GM12874 (cell line): ENCODE measurements at regions not wholly inside any gene's neighbourhood (a gene's known extent, or its start where the extent isn't known, plus 50 kb on each side); places are given as distances from the start of the nearest gene placed in this dataset.

Experiments
- TF ChIP-seq, protein P1 (sequence below): IDR thresholded peaks from 2 replicates; pipeline ENCODE4 v1.5.1; 2011; ENCODE audit warnings: low read depth, mild to moderate bottlenecking, control low read depth, low read length, moderate library complexity; ENCODE audit not compliant: insufficient read depth

DNA sequence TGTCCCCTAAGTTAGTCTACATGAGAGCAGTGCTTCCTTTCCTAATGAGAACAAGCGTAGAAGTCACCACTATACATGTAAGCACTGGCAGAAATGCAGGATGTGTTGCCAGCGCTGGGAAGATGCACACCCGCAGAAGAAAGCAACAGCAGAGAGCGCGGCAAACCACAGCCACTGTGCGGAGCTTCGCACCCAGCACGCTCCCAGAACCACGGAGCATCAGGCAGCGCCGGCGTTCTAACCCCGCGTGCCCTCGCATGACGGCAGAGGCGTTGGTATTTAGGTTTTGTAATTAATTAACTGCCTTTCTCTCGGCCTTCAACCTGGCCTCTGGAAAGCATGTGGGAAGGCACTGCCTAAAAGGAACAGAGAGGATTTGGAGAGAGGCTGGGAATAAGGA lies 69.1 kb downstream of the OLIG1 start:
- TF ChIP-seq, protein P1, sequence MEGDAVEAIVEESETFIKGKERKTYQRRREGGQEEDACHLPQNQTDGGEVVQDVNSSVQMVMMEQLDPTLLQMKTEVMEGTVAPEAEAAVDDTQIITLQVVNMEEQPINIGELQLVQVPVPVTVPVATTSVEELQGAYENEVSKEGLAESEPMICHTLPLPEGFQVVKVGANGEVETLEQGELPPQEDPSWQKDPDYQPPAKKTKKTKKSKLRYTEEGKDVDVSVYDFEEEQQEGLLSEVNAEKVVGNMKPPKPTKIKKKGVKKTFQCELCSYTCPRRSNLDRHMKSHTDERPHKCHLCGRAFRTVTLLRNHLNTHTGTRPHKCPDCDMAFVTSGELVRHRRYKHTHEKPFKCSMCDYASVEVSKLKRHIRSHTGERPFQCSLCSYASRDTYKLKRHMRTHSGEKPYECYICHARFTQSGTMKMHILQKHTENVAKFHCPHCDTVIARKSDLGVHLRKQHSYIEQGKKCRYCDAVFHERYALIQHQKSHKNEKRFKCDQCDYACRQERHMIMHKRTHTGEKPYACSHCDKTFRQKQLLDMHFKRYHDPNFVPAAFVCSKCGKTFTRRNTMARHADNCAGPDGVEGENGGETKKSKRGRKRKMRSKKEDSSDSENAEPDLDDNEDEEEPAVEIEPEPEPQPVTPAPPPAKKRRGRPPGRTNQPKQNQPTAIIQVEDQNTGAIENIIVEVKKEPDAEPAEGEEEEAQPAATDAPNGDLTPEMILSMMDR, result no peak

DNA sequence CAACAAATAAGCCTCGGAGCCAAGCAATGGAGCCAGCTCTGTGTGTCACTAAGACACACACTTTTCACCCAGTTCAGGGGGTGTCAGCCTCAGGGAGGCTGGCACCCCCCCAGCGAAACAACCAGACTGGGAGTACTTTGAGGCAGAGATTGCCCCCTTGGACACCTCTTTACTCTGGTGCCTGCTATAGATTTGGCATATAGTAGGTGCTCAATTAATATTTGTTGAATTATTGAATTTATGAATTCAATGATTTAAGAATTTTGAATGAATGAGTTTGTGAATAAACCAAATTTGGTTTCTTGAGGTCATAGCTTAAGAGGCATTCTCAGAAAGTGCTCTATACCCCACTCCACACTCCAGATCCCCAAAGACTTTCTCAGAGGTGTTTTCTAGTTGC lies 70.3 kb downstream of the OLIG1 start:
- TF ChIP-seq, protein P1, result no peak

GRCh38 chr21:33146467-33146866 lies 76.5 kb downstream of the OLIG1 start:
- TF ChIP-seq, protein P1, result no peak

DNA sequence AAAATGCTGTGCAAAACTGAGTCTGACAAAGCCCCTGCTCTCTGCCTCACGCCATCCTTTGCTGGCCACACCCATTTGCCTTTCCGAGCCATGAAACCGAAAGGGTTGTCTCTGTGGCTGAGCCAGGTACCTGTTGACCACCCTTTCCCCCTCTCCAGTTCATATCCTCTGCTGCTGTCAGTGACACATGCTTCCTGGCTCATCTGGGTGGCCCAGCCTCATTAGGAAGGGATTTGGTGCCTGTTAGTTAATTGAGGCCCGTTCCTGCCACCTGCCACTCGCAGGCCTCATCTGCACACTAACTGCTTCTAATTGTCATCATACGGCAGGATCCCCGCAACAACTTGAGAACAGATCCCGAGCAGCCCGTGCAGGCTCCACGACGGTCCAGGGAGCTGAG lies 79.2 kb downstream of the OLIG1 start:
- TF ChIP-seq, protein P1, result no peak

DNA sequence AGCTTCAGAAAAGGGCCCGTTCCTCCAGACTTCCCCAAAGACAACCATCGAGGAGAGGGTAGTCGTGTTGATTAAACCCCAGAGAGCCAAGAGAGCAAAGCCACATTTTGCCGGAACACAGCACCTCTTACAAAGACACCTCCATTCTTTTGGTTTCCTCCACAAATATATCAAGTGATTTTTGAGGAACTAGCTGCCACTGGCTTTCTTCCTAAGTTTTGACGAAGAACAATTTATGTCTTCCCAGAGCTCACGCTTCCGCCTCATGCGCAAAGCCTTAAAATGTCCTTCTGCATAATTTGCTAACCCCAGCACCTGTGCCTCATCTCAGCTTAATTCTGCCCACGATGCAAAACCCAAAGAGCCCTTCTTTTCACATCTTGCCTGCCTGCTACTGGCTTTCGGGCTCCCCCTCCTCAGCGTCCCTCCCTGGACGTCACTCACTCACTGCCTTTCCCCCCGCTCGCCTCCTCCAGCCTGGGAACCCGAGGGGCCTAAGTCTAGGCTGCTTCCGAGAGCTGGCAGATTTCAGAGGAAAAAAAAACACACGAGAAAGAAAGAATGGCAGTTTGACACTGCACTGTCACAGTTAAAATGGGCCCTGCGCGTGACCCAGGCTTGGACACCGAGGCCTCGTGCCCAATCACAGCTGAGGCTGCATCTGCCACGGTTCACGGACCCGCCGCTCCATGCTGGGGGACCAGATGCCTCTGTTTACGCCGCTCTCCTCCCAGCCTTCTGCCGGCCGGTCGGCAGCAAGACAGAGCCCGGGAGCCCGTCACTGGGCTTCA lies 77.6 kb upstream of the IFNAR2 start:
- TF ChIP-seq, protein P1, result no peak

DNA sequence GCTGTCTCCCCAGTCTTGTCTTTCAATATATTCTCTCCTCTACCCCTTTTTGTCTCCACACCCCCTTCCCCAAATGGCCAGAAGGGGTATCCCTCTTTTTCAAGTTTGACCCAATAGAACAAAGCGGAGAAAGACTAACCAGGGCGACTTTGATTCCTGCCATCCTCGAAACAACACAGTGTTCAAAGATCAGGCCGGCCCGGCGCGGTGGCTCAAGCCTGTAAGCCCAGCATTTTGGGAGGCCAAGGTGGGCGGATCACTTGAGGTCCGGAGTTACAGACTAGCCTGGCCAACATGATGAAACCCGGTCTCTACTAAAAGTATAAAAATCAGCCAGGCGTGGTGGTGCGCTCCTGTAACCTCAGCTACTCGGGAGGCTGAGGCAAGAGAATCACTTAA lies 77.0 kb upstream of the IFNAR2 start:
- TF ChIP-seq, protein P1, result no peak

DNA sequence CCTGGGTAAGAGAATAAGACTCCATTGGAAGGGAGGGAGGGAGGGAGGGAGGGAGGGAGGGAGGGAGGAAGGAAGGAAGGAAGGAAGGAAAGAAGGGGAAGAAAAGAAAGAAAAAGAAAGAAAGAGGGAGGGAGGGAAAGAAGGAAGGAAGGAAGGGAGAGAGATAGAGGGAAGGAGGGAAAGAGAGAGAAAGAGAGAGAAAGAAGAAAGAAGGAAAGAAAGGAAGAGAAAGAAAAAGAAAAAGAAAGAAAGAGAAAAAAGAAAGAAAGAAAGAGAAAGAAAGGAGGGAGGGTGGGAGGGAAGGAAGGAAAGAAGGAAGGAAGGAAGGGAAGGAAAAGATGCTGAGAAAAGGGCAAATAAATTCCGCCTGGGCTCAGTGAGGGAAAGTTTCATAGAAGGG lies 74.7 kb upstream of the IFNAR2 start:
- TF ChIP-seq, protein P1, result no peak
